ENCODE measurements at regions not wholly inside any gene's neighbourhood (a gene's known extent, or its start where the extent isn't known, plus 50 kb on each side); places are given as distances from the start of the nearest gene placed in this dataset.

DNA sequence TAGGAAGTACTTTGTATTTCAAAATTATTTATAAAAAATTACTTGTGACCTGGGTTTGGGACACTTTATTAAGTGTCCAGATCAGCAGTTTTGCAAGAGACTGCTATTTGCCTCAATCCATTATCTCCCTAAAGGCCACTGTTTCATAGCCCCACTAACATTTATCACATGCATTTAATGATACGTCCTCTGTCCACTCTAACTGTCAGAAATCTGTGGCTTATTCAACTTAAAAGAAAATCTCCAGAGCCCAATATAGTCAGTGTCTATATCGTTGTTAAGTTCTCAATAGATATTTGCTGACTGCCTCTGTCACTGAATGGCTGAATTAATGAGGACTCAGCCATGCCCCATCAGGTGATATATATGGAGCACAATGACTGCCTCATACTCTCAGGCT is 553.9 kb upstream of the POM121L12 start:
- DNase-seq (ENCODE audit: low spot score) = no peak

DNA sequence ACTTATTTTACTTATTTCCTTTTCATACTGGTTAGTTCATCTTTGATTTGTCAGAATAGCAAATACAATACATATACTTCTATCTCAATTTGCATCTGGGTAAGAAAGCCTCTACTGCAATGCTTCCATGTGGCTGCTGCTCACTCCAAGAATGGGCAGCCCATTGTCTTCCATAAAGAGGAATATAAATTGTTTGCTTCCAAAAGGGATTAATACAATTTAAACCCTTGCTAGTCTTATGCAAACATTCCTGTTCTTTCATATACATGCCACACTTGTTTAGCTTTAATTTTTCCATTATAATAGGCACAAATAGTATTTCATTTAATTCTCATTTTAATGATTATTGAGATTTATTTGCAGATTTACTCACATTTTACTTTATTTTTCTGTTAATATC is 555.4 kb upstream of the POM121L12 start:
- DNase-seq (ENCODE audit: low spot score) = no peak

- no peak for DNase-seq (ENCODE audit: low spot score)
Observed at GRCh38 chr7:52475001-52475582, 560.3 kb upstream of the POM121L12 start.

GRCh38 chr7:52473756-52474155 is 561.7 kb upstream of the POM121L12 start:
- no peak for DNase-seq (ENCODE audit: low spot score)

GRCh38 chr7:52472006-52472620 is 563.3 kb upstream of the POM121L12 start:
- DNase-seq (ENCODE audit: low spot score) = no peak

- DNase-seq (ENCODE audit: low spot score) = no peak
Observed at GRCh38 chr7:52465216-52465615, 570.2 kb upstream of the POM121L12 start.

DNA sequence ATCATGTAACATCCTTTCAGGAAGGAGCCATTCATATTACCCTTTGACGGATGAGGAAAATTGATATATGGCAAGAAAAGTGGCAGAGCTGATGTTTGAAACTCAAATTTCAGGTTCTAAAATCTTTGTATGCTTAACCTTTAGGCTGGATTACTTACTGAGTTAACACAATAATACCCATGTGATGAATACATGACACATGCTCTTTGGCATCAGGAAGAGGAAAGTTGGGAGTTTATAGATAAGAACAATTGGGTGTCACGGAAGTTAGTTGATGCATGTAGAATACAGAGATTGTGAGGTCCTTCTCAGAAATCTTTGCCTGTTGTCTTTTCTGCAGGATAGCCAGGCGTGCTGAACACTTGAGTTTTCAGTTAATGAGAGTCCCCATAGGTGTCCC is 572.1 kb upstream of the POM121L12 start:
- DNase-seq (ENCODE audit: low spot score) = no peak

GRCh38 chr7:52462474-52462873 is 573.0 kb upstream of the POM121L12 start:
- DNase-seq (ENCODE audit: low spot score) = no peak

GRCh38 chr7:52455571-52455970 is 579.9 kb upstream of the POM121L12 start:
- no peak for DNase-seq (ENCODE audit: low spot score)

DNA sequence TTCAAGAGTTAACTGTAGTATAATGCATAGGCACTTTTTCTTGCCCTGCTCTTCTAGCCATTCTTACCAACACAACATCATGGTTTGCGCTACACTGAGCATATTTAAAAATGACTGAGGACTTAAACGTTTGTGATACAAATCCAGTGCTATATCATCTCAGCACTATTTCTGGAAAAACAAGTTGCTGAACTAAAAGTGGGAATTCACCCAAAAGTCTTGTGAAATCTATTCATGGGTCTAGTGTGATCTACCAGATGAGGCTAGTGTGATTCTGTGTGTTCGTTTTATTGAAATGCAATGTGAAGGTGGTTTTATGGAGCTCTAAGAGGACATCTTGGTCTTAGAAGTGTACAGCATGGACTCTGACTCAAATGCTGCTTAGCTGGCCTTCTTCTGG is 584.6 kb upstream of the POM121L12 start:
- DNase-seq (ENCODE audit: low spot score) = no peak

- no peak for DNase-seq (ENCODE audit: low spot score)
Observed at GRCh38 chr7:52447581-52448180, 587.8 kb upstream of the POM121L12 start.

DNA sequence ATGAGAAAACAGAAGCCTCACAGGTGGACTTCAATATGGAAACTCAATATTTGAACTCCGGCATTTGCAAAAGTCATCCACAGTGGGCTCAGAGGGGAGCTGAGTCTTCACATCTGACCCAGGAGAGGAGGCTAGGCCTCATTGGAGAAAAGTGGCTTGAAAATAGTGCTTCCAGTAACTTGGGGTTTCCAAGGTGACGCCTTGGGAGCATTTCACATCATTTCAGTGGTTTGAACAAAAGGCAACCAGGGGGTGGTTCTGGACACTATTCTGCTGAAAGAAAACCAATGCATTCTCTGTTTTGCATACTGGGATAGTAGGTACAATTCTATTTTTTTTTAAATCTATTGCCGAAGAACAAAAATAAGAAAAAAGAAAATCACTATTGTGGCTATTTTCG is 599.2 kb upstream of the POM121L12 start:
- no peak for DNase-seq (ENCODE audit: low spot score)

DNA sequence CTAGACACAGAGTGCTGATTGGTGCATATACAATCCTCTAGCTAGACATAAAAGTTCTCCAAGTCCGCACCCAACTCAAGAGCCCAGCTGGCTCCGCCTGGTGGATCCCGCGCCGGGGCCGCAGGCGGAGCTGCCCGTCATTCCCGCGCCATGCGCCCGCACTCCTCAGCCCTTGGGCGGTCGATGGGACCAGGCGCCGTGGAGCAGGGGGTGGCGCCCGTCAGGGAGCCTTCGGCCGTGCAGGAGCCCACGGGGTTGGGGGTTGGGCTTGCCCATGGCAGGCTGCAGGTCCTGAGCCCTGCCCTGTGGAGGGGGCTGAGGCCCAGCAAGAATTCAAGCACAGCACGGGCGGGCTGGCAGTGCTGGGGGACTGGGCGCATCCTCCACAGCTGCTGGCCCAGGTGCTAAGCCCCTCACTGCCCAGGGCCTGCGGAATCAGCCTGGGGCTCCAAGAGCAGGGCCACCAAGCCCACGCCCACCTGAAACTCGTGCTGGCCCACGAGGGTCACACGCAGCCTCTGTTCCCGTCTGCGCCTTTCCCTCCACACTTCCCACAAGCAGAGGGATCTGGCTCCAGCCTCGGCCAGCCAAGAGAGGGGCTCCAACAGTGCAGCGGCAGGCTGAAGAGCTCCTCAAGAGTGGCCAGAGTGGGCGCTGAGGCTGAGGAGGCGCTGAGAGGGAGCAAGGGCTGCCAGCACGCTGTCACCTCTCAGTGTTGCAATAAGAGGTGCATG is 604.2 kb upstream of the POM121L12 start:
- no peak for DNase-seq (ENCODE audit: low spot score)

DNA sequence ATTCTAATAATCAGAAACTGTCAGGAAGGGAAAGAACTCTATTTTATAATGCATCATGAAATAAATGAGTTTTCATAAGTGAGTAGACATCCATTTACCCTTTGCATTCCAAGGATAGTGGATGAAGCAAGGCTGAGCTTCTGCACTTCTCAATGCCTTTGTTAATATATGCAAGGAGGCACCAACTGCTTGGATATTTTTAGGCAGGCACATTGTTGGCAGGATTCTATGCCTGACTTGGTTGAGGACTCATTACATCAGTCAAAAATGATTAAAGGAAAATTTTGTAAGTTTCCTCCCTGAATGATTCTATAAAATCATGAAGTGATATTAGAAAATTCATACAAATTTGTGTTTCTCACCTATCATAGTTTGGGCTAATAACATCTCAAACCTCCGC is 612.2 kb upstream of the POM121L12 start:
- DNase-seq (ENCODE audit: low spot score) = no peak

DNA sequence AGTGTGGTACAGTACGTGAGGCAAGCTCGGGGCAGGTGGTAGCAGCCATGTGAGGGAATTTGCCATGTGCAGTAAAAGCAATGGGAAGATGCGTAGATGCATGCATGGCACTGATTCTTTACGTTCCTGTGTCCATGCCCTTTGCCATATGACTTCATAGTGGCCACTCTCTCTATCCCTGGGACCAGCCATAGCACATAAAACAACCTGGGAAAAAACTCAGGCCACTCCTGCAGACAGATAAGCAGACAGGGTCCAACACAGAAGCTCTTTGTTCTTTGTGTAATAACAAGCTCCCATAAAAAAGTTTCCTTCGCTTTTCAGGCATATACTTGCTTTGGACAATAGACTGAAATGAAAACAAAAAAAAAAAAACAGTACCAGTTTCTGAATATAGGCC is 622.4 kb upstream of the POM121L12 start:
- no peak for DNase-seq (ENCODE audit: low spot score)

- DNase-seq (ENCODE audit: low spot score) = no peak
Observed at GRCh38 chr7:52410032-52410431, 625.4 kb upstream of the POM121L12 start.

DNA sequence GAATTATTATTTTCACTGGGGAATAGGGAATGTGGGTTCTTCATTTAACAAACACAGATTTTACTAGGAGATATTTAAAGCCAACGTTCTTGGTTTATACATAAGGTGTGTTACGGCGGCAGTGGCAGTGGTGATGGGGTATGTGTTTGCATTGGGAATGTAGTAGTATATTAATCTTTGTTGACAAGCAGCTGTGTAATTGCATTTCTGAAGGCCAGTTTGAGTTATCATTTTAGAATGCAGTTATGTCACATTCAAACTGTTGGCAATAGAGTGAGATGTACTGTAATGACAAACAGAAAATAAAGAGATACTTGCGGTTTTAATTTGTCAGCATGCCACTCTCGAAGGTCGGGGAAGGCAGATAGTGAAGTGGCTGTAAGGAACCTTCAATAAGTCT is 628.6 kb upstream of the POM121L12 start:
- no peak for DNase-seq (ENCODE audit: low spot score)

DNA sequence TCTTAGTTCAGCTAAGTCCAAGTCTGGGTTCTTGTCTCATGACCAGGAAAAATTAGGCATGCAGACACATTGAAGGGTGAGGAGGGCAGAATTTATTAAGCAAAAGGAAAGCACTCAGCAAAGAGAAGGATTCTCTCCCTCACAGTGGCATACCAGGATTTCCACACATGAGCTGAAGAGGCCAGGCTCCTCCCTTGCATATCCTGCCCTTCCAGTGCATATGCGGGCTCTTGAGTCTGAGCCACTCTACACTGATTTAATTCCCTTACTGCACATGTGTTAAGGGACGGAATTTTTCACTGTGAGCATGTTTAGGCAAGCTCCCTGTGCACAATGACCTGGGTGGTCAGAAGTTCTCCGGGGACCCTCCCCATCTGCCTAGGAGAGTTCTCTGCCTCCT is 652.7 kb upstream of the POM121L12 start:
- no peak for DNase-seq (ENCODE audit: low spot score)

GRCh38 chr7:52369922-52370321 is 665.5 kb upstream of the POM121L12 start:
- no peak for DNase-seq (ENCODE audit: low spot score)

- DNase-seq (ENCODE audit: low spot score) = no peak
Observed at GRCh38 chr7:52365349-52365748, 670.1 kb upstream of the POM121L12 start.

- DNase-seq (ENCODE audit: low spot score) = no peak
Observed at GRCh38 chr7:52362521-52362920, 672.9 kb upstream of the POM121L12 start.

GRCh38 chr7:52360541-52360940 is 674.9 kb upstream of the POM121L12 start:
- DNase-seq (ENCODE audit: low spot score) = no peak

GRCh38 chr7:52355053-52355452 is 680.4 kb upstream of the POM121L12 start:
- DNase-seq (ENCODE audit: low spot score) = no peak
